K562 (cell line): ENCODE measurements at regions not wholly inside any gene's neighbourhood (a gene's known extent, or its start where the extent isn't known, plus 50 kb on each side); places are given as distances from the start of the nearest gene placed in this dataset.

Source experiments
- ATAC-seq: fragments of 200-7000 bp; cut with Tn5 transposase; 3 replicates; pipeline ENCODE4 v1.9.1; 2020; ENCODE audit warnings: moderate library complexity
- BruUV-seq: library from RNA; stranded (reverse); fragments of 400-500 nt; replicated peaks from 2 replicates; lab custom pipeline; 2021; lab: Mats Ljungman, UMichigan
- CTCF ChIA-PET: fragments of 300-600 bp; formaldehyde crosslinking; extraction: SDS; loops from one replicate; lab custom pipeline; 2021; ENCODE audit warnings: low intra/inter-chr PET ratio; lab: Yijun Ruan, JAX
- POLR2A ChIA-PET: fragments of 300-600, 350-650 bp; sonication (Branson Sonifier 250); formaldehyde crosslinking; extraction: SDS; loops from one replicate; lab custom pipeline; 2021; ENCODE audit warnings: antibody characterized with exemption, inconsistent platforms; lab: Yijun Ruan, JAX
- DNase-seq, 4 experiments: peaks; one replicate each; pipeline versions ENCODE4 v3.0.0 to v3.0.0-alpha.2; 2011 to 2018; ENCODE audit warnings: low spot score in 3 of 4, mixed read lengths in 3 of 4; ENCODE audit errors: extremely low read depth in 1 of 4
- FAIRE-seq: peaks from 2 replicates; lab custom pipeline; 2011; peaks lifted over from hg19 to GRCh38; lab: Jason Lieb, UNC
- H2AFZ ChIP-seq: 2 replicates; pipeline ENCODE4 v1.6.0; 2011; ENCODE audit warnings: low read depth, low read length, control low read depth, inconsistent platforms
- H3K27ac ChIP-seq: fragments of 200-600 bp; 3 replicates; pipeline ENCODE4 v1.8.0; 2011; ENCODE audit warnings: low read depth, mild to moderate bottlenecking, control low read depth, inconsistent platforms, low read length, moderate library complexity, mixed read lengths; ENCODE audit errors: extremely low read depth
- H3K27me3 ChIP-seq, 2 experiments: fragments of 300-600 bp in 1 of 2; 2 replicates in 1 of 2; 3 replicates in 1 of 2; pipeline versions ENCODE4 v1.6.0 to v1.8.0; 2011; ENCODE audit warnings: inconsistent platforms in 2 of 2, low read length in 2 of 2, mild to moderate bottlenecking in 1 of 2, mixed read lengths in 1 of 2, moderate library complexity in 1 of 2; ENCODE audit not compliant: control insufficient read depth in 2 of 2, insufficient read depth in 2 of 2
- H3K36me3 ChIP-seq: fragments of 300-600 bp; 3 replicates; pipeline ENCODE4 v1.8.0; 2011; ENCODE audit warnings: mild to moderate bottlenecking, low read length, inconsistent platforms; ENCODE audit not compliant: control insufficient read depth, insufficient read depth
- H3K4me1 ChIP-seq, 2 experiments: fragments of 200-600 bp in 1 of 2; replicated peaks in 1 of 2; 2 replicates in 1 of 2; 3 replicates in 1 of 2; pipeline versions ENCODE4 v1.5.1 to v1.8.0; 2011; ENCODE audit warnings: inconsistent platforms in 2 of 2, low read length in 2 of 2, mild to moderate bottlenecking in 1 of 2, mixed read lengths in 1 of 2, moderate library complexity in 1 of 2; ENCODE audit not compliant: control insufficient read depth in 2 of 2, insufficient read depth in 2 of 2
- H3K4me2 ChIP-seq: 2 replicates; pipeline ENCODE4 v1.6.1; 2011; ENCODE audit warnings: low read length, control low read depth, inconsistent platforms, mixed read lengths; ENCODE audit not compliant: insufficient read depth
- H3K4me3 ChIP-seq: fragments of 200-600 bp; sonication (generic), shearing (Covaris generic); 2 replicates; pipeline ENCODE4 v1.5.1; 2016; ENCODE audit warnings: control low read depth, inconsistent platforms
- H3K79me2 ChIP-seq: fragments of 200-600 bp; 3 replicates; pipeline ENCODE4 v1.8.0; 2011; ENCODE audit warnings: low read length, inconsistent platforms; ENCODE audit not compliant: control insufficient read depth, insufficient read depth
- H3K9ac ChIP-seq, 2 experiments: 2 replicates each; pipeline versions ENCODE4 v1.6.0 to v1.6.1; 2011; ENCODE audit warnings: low read depth in 2 of 2, low read length in 2 of 2, control low read depth in 1 of 2, inconsistent platforms in 1 of 2, mild to moderate bottlenecking in 1 of 2, mixed read lengths in 1 of 2; ENCODE audit not compliant: insufficient read depth in 1 of 2
- H3K9me1 ChIP-seq: one replicate; pipeline ENCODE4 v1.6.0; 2011; ENCODE audit warnings: inconsistent platforms, mild to moderate bottlenecking, low read length, moderate library complexity; ENCODE audit not compliant: control insufficient read depth, insufficient read depth
- H3K9me3 ChIP-seq: replicated peaks from 2 replicates; pipeline ENCODE4 v1.5.1; 2011; ENCODE audit warnings: low read depth, low read length, inconsistent platforms; ENCODE audit not compliant: control insufficient read depth, insufficient read depth
- H4K20me1 ChIP-seq: replicated peaks from 2 replicates; pipeline ENCODE4 v1.6.1; 2011; ENCODE audit warnings: low read length, inconsistent platforms, mixed read lengths; ENCODE audit not compliant: control insufficient read depth, insufficient read depth
- ARID1B ChIP-seq: fragments of 450-650 bp; IDR thresholded peaks from 2 replicates; pipeline ENCODE4 v1.6.1; 2016; ENCODE audit warnings: antibody characterized with exemption, mild to moderate bottlenecking, inconsistent platforms
- CBX5 ChIP-seq: IDR thresholded peaks from 2 replicates; pipeline ENCODE4 v1.6.1; 2014; ENCODE audit warnings: low read depth, borderline replicate concordance
- CSDE1 ChIP-seq, 2 experiments: fragments of 450-650 bp; IDR thresholded peaks; 2 replicates each; pipeline ENCODE4 v1.6.1; 2016; ENCODE audit warnings: mild to moderate bottlenecking in 1 of 2
- DMBX1 ChIP-seq: fragments of 250-450 bp; sonication (Bioruptor Pico); IDR thresholded peaks from 2 replicates; pipeline ENCODE4 v1.8.0; 2022; ENCODE audit warnings: inconsistent platforms, mild to moderate bottlenecking, moderate library complexity, borderline replicate concordance
- EP300 ChIP-seq: IDR thresholded peaks from 2 replicates; pipeline ENCODE4 v1.6.1; 2012; ENCODE audit warnings: low read length, improper control_type of control experiment
- HDAC3 ChIP-seq: fragments of 450-650 bp; IDR thresholded peaks from 2 replicates; pipeline ENCODE4 v1.6.1; 2018; ENCODE audit warnings: borderline replicate concordance, mild to moderate bottlenecking, moderate library complexity; ENCODE audit not compliant: partially characterized antibody
- LCOR ChIP-seq: sonication (generic); formaldehyde crosslinking; IDR thresholded peaks from 2 replicates; pipeline ENCODE4 v1.8.0; 2022; ENCODE audit warnings: mild to moderate bottlenecking, missing genetic modification reagents
- MTF1 ChIP-seq: fragments of 250-450 bp; sonication (Bioruptor Pico); IDR thresholded peaks from 2 replicates; pipeline ENCODE4 v1.9.0; 2021; ENCODE audit warnings: moderate library complexity, mild to moderate bottlenecking, inconsistent platforms, borderline replicate concordance
- MYNN ChIP-seq, 2 experiments: sonication (generic); formaldehyde crosslinking in 1 of 2; IDR thresholded peaks; 2 replicates each; pipeline versions ENCODE4 v1.5.0 to v1.6.1; 2016 to 2020; ENCODE audit warnings: antibody characterized with exemption in 1 of 2, missing genetic modification reagents in 1 of 2
- PURB ChIP-seq: sonication (generic); formaldehyde crosslinking; IDR thresholded peaks from 2 replicates; pipeline ENCODE4 v1.9.0; 2021; ENCODE audit warnings: low read depth, mild to moderate bottlenecking, missing genetic modification reagents
- SRF ChIP-seq, 2 experiments: fragments of 250-450, 450-650 bp in 1 of 2; sonication (Bioruptor Pico) in 1 of 2; sonication (generic) in 1 of 2; formaldehyde crosslinking; IDR thresholded peaks; 2 replicates each; pipeline versions ENCODE4 v1.5.0 to v1.5.1; 2020 to 2022; ENCODE audit warnings: mild to moderate bottlenecking in 1 of 2, missing genetic modification reagents in 1 of 2
- ZNF431 ChIP-seq: sonication (generic); formaldehyde crosslinking; IDR thresholded peaks from 2 replicates; pipeline ENCODE4 v1.8.0; 2022; ENCODE audit warnings: mild to moderate bottlenecking, missing genetic modification reagents
- ZNF79 ChIP-seq: fragments of 250-450 bp; sonication (Bioruptor Pico); IDR thresholded peaks from 2 replicates; pipeline ENCODE4 v1.4.0; 2020; ENCODE audit warnings: low read depth, mild to moderate bottlenecking, moderate library complexity
- ZSCAN29 ChIP-seq: fragments of 450-650 bp; IDR thresholded peaks from 2 replicates; pipeline ENCODE4 v1.6.1; 2017
- WGBS: fragments of 100-300 bp; shearing (Covaris generic); methylation state at CpG from one replicate; pipeline ENCODE4 v1.1.6; 2016; ENCODE audit warnings: low coverage, mixed read lengths; ENCODE audit not compliant: insufficient coverage; ENCODE audit errors: missing lambda C conversion rate; 5-methylcytosine and 5-hydroxymethylcytosine counted together
- in situ Hi-C: fragments of 300-500 bp; cut with MboI; formaldehyde crosslinking; loops from 4 replicates; pipeline ENCODE4 v1.15.0; 2018; ENCODE audit warnings: inconsistent platforms, mixed read lengths
- intact Hi-C: fragments of 100-400 bp; cut with micrococcal nuclease; formaldehyde crosslinking; loops from 2 replicates; pipeline ENCODE4 v1.14.2; 2022
- TF ChIP-seq, protein P1 (sequence below): fragments of 250-450 bp; sonication (Bioruptor Pico); IDR thresholded peaks from 2 replicates; pipeline ENCODE4 v1.8.0; 2022; ENCODE audit warnings: inconsistent platforms, mild to moderate bottlenecking, moderate library complexity, borderline replicate concordance
- TF ChIP-seq, protein P2 (sequence below): fragments of 250-450 bp; sonication (Bioruptor Pico); IDR thresholded peaks from 2 replicates; pipeline ENCODE4 v1.8.0; 2022; ENCODE audit warnings: inconsistent platforms

DNA sequence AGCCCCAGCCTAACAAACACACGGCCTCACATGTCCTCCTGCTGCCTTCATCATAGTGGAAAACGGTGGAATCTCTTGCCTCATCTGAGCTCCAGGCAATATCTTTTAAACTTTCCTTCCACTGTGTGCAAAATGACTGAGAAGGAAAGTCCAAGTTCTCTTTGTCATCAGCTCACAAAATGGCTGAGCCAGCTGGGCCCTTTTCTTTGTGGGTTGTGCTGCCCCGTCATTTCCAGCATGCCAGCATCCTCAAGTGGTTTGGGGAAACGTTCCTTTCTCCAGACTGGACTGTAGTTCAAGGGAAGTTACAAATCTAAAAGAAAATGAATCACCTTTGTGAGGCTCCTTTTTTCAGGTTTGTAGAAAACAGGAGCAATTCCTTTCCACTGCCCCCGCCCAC is 171.1 kb upstream of the FSTL4 start:
- Histone ChIP-seq H3K4me1 (no peaks in the 10 kb centered on the region), H2AFZ (no peak overlapping the region), H3K27ac (no peak overlapping the region), H3K79me2 (no peaks in the 10 kb centered on the region), H3K4me2 (no peak overlapping the region), H3K9me3 (no peaks in the 10 kb centered on the region), H3K4me3 (no peak overlapping the region), H3K27me3 (peaks cover 6 to 59% of the 10 kb centered on the region in 2 experiments), H4K20me1 (0 out of 2 replicates have a peak, but pooled peaks cover 3% of the 10 kb centered on the region), H3K36me3 (no peaks in the 10 kb centered on the region), H3K9me1 (no peaks in the 10 kb centered on the region), H3K9ac (no peak overlapping the region)
- DNase-seq, result no peak
- TF ChIP-seq ZNF431 (CRISPR knock-in tag) (no peak), CBX5 (no peak), PURB (CRISPR knock-in tag) (no peak), MTF1 (CRISPR knock-in tag) (no peak), CSDE1 (IDR thresholded peaks at IDR 0.05) (no peak), SRF (CRISPR knock-in tag; IDR thresholded peaks at IDR 0.05) (no peak), MYNN (IDR thresholded peaks at IDR 0.05) (no peak), MYNN (CRISPR knock-in tag; IDR thresholded peaks at IDR 0.05) (no peak)
- 0% methylated on average over 5 of the region's 5 CpGs for WGBS
- no peak for ATAC-seq
- BruUV-seq, result no TSS peak
- in situ Hi-C loops, result no loop called here
- POLR2A ChIA-PET, result no interaction called here
- CTCF ChIA-PET, result no interaction called here
- FAIRE-seq, result no peak
- intact Hi-C loops, result no loop called here

DNA sequence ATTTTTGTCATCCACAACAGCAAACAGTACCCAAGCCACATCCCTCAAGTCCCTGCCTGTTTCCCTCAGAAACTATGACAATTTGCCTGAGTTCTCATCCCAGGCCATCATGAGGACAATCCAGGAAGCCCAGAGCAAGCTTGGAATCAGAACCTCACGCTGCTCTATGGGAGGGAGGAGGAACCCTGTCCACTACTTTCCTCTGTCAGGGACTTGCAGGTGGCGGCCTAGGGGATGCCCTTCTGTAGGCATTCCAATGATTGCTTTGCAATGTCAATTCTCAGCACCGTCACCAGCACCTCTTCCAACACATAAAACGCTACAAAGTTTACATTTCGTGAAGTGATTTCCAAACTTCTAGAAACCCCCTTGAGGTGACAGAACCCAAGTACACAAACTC is 170.4 kb upstream of the FSTL4 start:
- in situ Hi-C loops, result no loop called here
- Histone ChIP-seq H3K4me1 (no peaks in the 10 kb centered on the region), H4K20me1 (0 out of 2 replicates have a peak, but pooled peaks cover 3% of the 10 kb centered on the region), H3K27me3 (peaks cover 6 to 53% of the 10 kb centered on the region in 2 experiments), H3K79me2 (no peaks in the 10 kb centered on the region), H3K9ac (no peak overlapping the region), H3K4me2 (no peak overlapping the region), H3K36me3 (no peaks in the 10 kb centered on the region), H3K9me1 (no peaks in the 10 kb centered on the region), H3K4me3 (no peak overlapping the region), H2AFZ (no peak overlapping the region), H3K9me3 (no peaks in the 10 kb centered on the region), H3K27ac (no peak overlapping the region)
- intact Hi-C loops, result no loop called here
- ChIA-PET POLR2A (no interaction called here), CTCF (no interaction called here)
- ATAC-seq (no peak), FAIRE-seq (no peak), DNase-seq (no peak)
- BruUV-seq, result no TSS peak
- 0% methylated on average over 5 of the region's 5 CpGs for WGBS
- TF ChIP-seq EP300, result no peak
- TF ChIP-seq ZSCAN29, result no peak
- no peak for TF ChIP-seq ARID1B
- TF ChIP-seq LCOR (CRISPR knock-in tag), result no peak
- TF ChIP-seq, protein P1, sequence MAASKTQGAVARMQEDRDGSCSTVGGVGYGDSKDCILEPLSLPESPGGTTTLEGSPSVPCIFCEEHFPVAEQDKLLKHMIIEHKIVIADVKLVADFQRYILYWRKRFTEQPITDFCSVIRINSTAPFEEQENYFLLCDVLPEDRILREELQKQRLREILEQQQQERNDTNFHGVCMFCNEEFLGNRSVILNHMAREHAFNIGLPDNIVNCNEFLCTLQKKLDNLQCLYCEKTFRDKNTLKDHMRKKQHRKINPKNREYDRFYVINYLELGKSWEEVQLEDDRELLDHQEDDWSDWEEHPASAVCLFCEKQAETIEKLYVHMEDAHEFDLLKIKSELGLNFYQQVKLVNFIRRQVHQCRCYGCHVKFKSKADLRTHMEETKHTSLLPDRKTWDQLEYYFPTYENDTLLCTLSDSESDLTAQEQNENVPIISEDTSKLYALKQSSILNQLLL (CRISPR knock-in tag), result no peak
- no peak for TF ChIP-seq DMBX1
- no peak for TF ChIP-seq ZNF79 (CRISPR knock-in tag)
- no peak for TF ChIP-seq HDAC3
- TF ChIP-seq, protein P2, sequence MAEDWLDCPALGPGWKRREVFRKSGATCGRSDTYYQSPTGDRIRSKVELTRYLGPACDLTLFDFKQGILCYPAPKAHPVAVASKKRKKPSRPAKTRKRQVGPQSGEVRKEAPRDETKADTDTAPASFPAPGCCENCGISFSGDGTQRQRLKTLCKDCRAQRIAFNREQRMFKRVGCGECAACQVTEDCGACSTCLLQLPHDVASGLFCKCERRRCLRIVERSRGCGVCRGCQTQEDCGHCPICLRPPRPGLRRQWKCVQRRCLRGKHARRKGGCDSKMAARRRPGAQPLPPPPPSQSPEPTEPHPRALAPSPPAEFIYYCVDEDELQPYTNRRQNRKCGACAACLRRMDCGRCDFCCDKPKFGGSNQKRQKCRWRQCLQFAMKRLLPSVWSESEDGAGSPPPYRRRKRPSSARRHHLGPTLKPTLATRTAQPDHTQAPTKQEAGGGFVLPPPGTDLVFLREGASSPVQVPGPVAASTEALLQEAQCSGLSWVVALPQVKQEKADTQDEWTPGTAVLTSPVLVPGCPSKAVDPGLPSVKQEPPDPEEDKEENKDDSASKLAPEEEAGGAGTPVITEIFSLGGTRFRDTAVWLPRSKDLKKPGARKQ (CRISPR knock-in tag), result no peak
